Body of pancreas (tissue), 4 donors: ENCODE measurements at regions not wholly inside any gene's neighbourhood (a gene's known extent, or its start where the extent isn't known, plus 50 kb on each side); places are given as distances from the start of the nearest gene placed in this dataset.

Experiments used
- ATAC-seq: fragments of 150-250 bp; one replicate; pipeline ENCODE4 v1.9.1; 2016
- DNase-seq, 4 donors: peaks; one replicate each; pipeline ENCODE4 v3.0.0-alpha.2; 2019
- H3K27ac ChIP-seq, 4 donors: fragments of 200-600 bp; sonication (generic); 1 replicate in 3 of 4; 2 replicates in 1 of 4; pipeline versions ENCODE4 v1.5.1 to v1.6.1; 2016 to 2019; ENCODE audit warnings: mild to moderate bottlenecking in 1 of 4, mixed read lengths in 1 of 4, moderate library complexity in 1 of 4
- H3K27me3 ChIP-seq, 2 donors: fragments of 200-600 bp; sonication (generic); one replicate each; pipeline ENCODE4 v1.6.0; 2016; ENCODE audit warnings: mild to moderate bottlenecking in 1 of 2
- H3K36me3 ChIP-seq, 2 donors: fragments of 200-600 bp; sonication (generic); replicated peaks in 1 of 2; 2 replicates each; pipeline ENCODE4 v1.5.1; 2016; ENCODE audit warnings: low read depth in 2 of 2; ENCODE audit not compliant: insufficient read depth in 1 of 2
- H3K4me1 ChIP-seq: fragments of 200-600 bp; sonication (generic); one replicate; pipeline ENCODE4 v1.6.0; 2016
- H3K4me3 ChIP-seq, 2 donors: fragments of 200-600 bp; sonication (generic); 1 replicate in 1 of 2; 2 replicates in 1 of 2; pipeline ENCODE4 v1.5.1; 2016 to 2019
- H3K9me3 ChIP-seq, 3 donors: fragments of 200-600 bp; sonication (generic); 1 replicate in 2 of 3; 2 replicates in 1 of 3; pipeline ENCODE4 v1.5.1; 2016
- POLR2A ChIP-seq, 3 donors: fragments of 450-650 bp; IDR thresholded peaks; one replicate each; pipeline ENCODE4 v1.6.1; 2016; ENCODE audit warnings: antibody characterized with exemption in 3 of 3, mild to moderate bottlenecking in 2 of 3
- WGBS, 2 donors: methylation state at CpG; one replicate each; pipeline ENCODE4 v1.1.5; 2017; 5-methylcytosine and 5-hydroxymethylcytosine counted together
- intact Hi-C: fragments of 100-400 bp; cut with DNase I; formaldehyde crosslinking; loops from one replicate; pipeline ENCODE4 v1.15.1; 2023
- TF ChIP-seq, protein P1 (sequence below), 7 experiments: fragments of 450-650 bp in 4 of 7; fragments of 200-600 bp in 3 of 7; sonication (generic) in 3 of 7; IDR thresholded peaks; one replicate each; pipeline ENCODE4 v1.5.1; 2016 to 2019; ENCODE audit warnings: antibody characterized with exemption in 7 of 7

DNA sequence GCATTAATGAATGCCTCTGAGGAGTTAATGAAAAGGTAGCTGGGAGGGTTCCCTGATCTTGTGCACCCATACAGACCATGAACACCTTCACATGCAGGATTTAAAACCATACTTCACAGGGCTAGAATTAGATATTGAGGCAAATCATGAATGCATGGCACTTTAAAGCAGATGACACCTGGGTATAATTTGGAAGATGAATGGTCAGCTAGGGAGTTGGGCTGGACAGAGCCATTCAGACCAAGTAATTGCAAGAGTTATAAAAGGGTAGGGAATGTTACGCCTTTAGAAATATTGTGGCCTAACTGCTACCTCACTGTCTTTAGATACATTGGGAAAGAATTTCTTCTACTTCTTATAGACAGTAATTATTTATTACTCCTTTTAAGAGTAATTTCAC, 89.1 kb upstream of the ZNF827 start:
- intact Hi-C loops = no loop called here
- WGBS, 2 donors = 82 to 91% methylated on average over 1 of the region's 1 CpG
- TF ChIP-seq, protein P1, sequence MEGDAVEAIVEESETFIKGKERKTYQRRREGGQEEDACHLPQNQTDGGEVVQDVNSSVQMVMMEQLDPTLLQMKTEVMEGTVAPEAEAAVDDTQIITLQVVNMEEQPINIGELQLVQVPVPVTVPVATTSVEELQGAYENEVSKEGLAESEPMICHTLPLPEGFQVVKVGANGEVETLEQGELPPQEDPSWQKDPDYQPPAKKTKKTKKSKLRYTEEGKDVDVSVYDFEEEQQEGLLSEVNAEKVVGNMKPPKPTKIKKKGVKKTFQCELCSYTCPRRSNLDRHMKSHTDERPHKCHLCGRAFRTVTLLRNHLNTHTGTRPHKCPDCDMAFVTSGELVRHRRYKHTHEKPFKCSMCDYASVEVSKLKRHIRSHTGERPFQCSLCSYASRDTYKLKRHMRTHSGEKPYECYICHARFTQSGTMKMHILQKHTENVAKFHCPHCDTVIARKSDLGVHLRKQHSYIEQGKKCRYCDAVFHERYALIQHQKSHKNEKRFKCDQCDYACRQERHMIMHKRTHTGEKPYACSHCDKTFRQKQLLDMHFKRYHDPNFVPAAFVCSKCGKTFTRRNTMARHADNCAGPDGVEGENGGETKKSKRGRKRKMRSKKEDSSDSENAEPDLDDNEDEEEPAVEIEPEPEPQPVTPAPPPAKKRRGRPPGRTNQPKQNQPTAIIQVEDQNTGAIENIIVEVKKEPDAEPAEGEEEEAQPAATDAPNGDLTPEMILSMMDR (IDR thresholded peaks at IDR 0.05) = no peak
- TF ChIP-seq POLR2A (IDR thresholded peaks at IDR 0.05) = no peak

GRCh38 chr4:146023334-146023967, 84.8 kb upstream of the ZNF827 start:
- WGBS, 2 donors = 92 to 100% methylated on average over 3 of the region's 3 CpGs
- intact Hi-C loops = no loop called here

More for the DNA sequence above, 89.1 kb upstream of the ZNF827 start:
- peaks cover 12% of the 10 kb centered on the region for H3K4me1 ChIP-seq
- DNase-seq = no peak
- no peaks in the 10 kb centered on the region for H3K9me3 ChIP-seq
- no peaks in the 10 kb centered on the region for H3K27me3 ChIP-seq
- no peak for ATAC-seq
- no peak overlapping the region for H3K4me3 ChIP-seq
- H3K36me3 ChIP-seq = no peaks in the 10 kb centered on the region
- no peak overlapping the region for H3K27ac ChIP-seq

GRCh38 chr4:146022541-146022940, 83.9 kb upstream of the ZNF827 start:
- no peaks in the 10 kb centered on the region for H3K4me1 ChIP-seq
- no peak overlapping the region for H3K27ac ChIP-seq
- H3K27me3 ChIP-seq = no peaks in the 10 kb centered on the region
- no peaks in the 10 kb centered on the region for H3K9me3 ChIP-seq
- no peak for TF ChIP-seq POLR2A (IDR thresholded peaks at IDR 0.05)
- TF ChIP-seq, protein P1 (IDR thresholded peaks at IDR 0.05) = no peak
- ATAC-seq (no peak), DNase-seq (no peak)
- intact Hi-C loops = no loop called here
- H3K4me3 ChIP-seq = no peak overlapping the region
- no peaks in the 10 kb centered on the region for H3K36me3 ChIP-seq

More at GRCh38 chr4:146023334-146023967, 84.8 kb upstream of the ZNF827 start:
- no peak overlapping the region for H3K4me3 ChIP-seq
- no peaks in the 10 kb centered on the region for H3K27me3 ChIP-seq
- no peak overlapping the region for H3K27ac ChIP-seq
- no peaks in the 10 kb centered on the region for H3K36me3 ChIP-seq
- H3K4me1 ChIP-seq = no peaks in the 10 kb centered on the region
- TF ChIP-seq, protein P1 (IDR thresholded peaks at IDR 0.05) = no peak
- no peak for TF ChIP-seq POLR2A (IDR thresholded peaks at IDR 0.05)
- no peaks in the 10 kb centered on the region for H3K9me3 ChIP-seq
- ATAC-seq (no peak), DNase-seq (no peak)

DNA sequence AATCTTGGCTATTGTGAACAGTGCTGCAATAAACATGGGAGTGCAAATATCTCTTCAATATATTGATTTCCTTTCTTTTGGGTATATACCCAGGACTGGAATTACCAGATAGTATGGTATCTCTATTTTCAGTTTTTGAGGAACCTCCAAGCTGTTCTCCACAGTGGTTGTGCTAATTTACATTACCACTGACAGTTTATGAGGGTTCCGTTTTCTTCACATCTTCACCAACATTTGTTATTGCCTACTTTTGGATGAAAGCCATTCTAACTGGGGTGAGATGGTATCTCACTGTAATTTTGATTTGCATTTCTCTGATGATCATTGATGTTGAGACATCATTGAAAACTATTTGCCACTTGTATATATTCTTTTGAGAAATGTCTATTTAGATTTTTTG, 79.6 kb upstream of the ZNF827 start:
- intact Hi-C loops = no loop called here
- ATAC-seq = no peak
- H3K4me3 ChIP-seq = no peak overlapping the region
- WGBS, 2 donors = 63 to 76% methylated on average over 1 of the region's 1 CpG
- H3K4me1 ChIP-seq = no peaks in the 10 kb centered on the region
- TF ChIP-seq POLR2A (IDR thresholded peaks at IDR 0.05) = no peak
- TF ChIP-seq, protein P1 (IDR thresholded peaks at IDR 0.05) = no peak
- H3K36me3 ChIP-seq = no peaks in the 10 kb centered on the region
- no peak for DNase-seq
- H3K9me3 ChIP-seq = no peaks in the 10 kb centered on the region
- H3K27ac ChIP-seq = no peak overlapping the region
- no peaks in the 10 kb centered on the region for H3K27me3 ChIP-seq

- Histone ChIP-seq H3K4me1 (no peaks in the 10 kb centered on the region), H3K27ac (no peak overlapping the region), H3K36me3 (no peaks in the 10 kb centered on the region), H3K9me3 (no peaks in the 10 kb centered on the region), H3K27me3 (no peaks in the 10 kb centered on the region), H3K4me3 (no peak overlapping the region)
- TF ChIP-seq, protein P1 (IDR thresholded peaks at IDR 0.05) = no peak
- no peak for TF ChIP-seq POLR2A (IDR thresholded peaks at IDR 0.05)
- 100% methylated on average over 1 of the region's 1 CpG; no CpG with 5 or more reads in 1 of the 2 donors for WGBS, 2 donors
- DNase-seq = no peak
- ATAC-seq = no peak
- intact Hi-C loops = no loop called here
Observed at GRCh38 chr4:146004730-146005129, 66.1 kb upstream of the ZNF827 start.
